ENCODE measurements at regions not wholly inside any gene's neighbourhood (a gene's known extent, or its start where the extent isn't known, plus 50 kb on each side); places are given as distances from the start of the nearest gene placed in this dataset.

- Mint-ChIP-seq H3K9me3 (no peaks in the 10 kb centered on the region), H3K27ac (no peak overlapping the region), H3K4me1 (peaks cover 18% of the 10 kb centered on the region), H3K27me3 (ENCODE audit: low read depth) (no peaks in the 10 kb centered on the region), H3K4me3 (no peak overlapping the region), H3K36me3 (no peaks in the 10 kb centered on the region)
- TF ChIP-seq SMAD3 (CRISPR knock-in tag; IDR thresholded peaks at IDR 0.05; ENCODE audit: borderline replicate concordance) (no peak), GRHL2 (CRISPR knock-in tag; IDR thresholded peaks at IDR 0.05; ENCODE audit: insufficient replicate concordance, severe bottlenecking) (no peak), ELF4 (CRISPR knock-in tag; IDR thresholded peaks at IDR 0.05; ENCODE audit: low read depth) (no peak), NR3C1 (CRISPR knock-in tag; conservative IDR thresholded peaks at IDR 0.05; ENCODE audit: low read depth) (no peak), ZNF219 (CRISPR knock-in tag; IDR thresholded peaks at IDR 0.05; ENCODE audit: borderline replicate concordance) (no peak)
- no peak for ATAC-seq
- no peak for DNase-seq (ENCODE audit: low spot score)
- CTCF ChIA-PET, result no interaction called here
- POLR2A ChIA-PET, result no interaction called here
Observed at GRCh38 chr3:64739971-64740631, 52.3 kb upstream of the ADAMTS9 start.

Data from WTC11 (cell line).